K562 (cell line): ENCODE measurements at regions not wholly inside any gene's neighbourhood (a gene's known extent, or its start where the extent isn't known, plus 50 kb on each side); places are given as distances from the start of the nearest gene placed in this dataset.
A peak's percentile ranks its signal among the peaks of the same experiment; 100 is the strongest.

Source experiments
- ATAC-seq: fragments of 200-7000 bp; cut with Tn5 transposase; 3 replicates; pipeline ENCODE4 v1.9.1; 2020; ENCODE audit warnings: moderate library complexity
- BruUV-seq: library from RNA; stranded (reverse); fragments of 400-500 nt; replicated peaks from 2 replicates; lab custom pipeline; 2021; lab: Mats Ljungman, UMichigan
- CTCF ChIA-PET: fragments of 300-600 bp; formaldehyde crosslinking; extraction: SDS; loops from one replicate; lab custom pipeline; 2021; ENCODE audit warnings: low intra/inter-chr PET ratio; lab: Yijun Ruan, JAX
- POLR2A ChIA-PET: fragments of 300-600, 350-650 bp; sonication (Branson Sonifier 250); formaldehyde crosslinking; extraction: SDS; loops from one replicate; lab custom pipeline; 2021; ENCODE audit warnings: antibody characterized with exemption, inconsistent platforms; lab: Yijun Ruan, JAX
- DNase-seq, 4 experiments: peaks; one replicate each; pipeline versions ENCODE4 v3.0.0 to v3.0.0-alpha.2; 2011 to 2018; ENCODE audit warnings: low spot score in 3 of 4, mixed read lengths in 3 of 4; ENCODE audit errors: extremely low read depth in 1 of 4
- FAIRE-seq: peaks from 2 replicates; lab custom pipeline; 2011; peaks lifted over from hg19 to GRCh38; lab: Jason Lieb, UNC
- H2AFZ ChIP-seq: 2 replicates; pipeline ENCODE4 v1.6.0; 2011; ENCODE audit warnings: low read depth, low read length, control low read depth, inconsistent platforms
- H3K27ac ChIP-seq: fragments of 200-600 bp; 3 replicates; pipeline ENCODE4 v1.8.0; 2011; ENCODE audit warnings: low read depth, mild to moderate bottlenecking, control low read depth, inconsistent platforms, low read length, moderate library complexity, mixed read lengths; ENCODE audit errors: extremely low read depth
- H3K27me3 ChIP-seq, 2 experiments: fragments of 300-600 bp in 1 of 2; 2 replicates in 1 of 2; 3 replicates in 1 of 2; pipeline versions ENCODE4 v1.6.0 to v1.8.0; 2011; ENCODE audit warnings: inconsistent platforms in 2 of 2, low read length in 2 of 2, mild to moderate bottlenecking in 1 of 2, mixed read lengths in 1 of 2, moderate library complexity in 1 of 2; ENCODE audit not compliant: control insufficient read depth in 2 of 2, insufficient read depth in 2 of 2
- H3K36me3 ChIP-seq: fragments of 300-600 bp; 3 replicates; pipeline ENCODE4 v1.8.0; 2011; ENCODE audit warnings: mild to moderate bottlenecking, low read length, inconsistent platforms; ENCODE audit not compliant: control insufficient read depth, insufficient read depth
- H3K4me1 ChIP-seq, 2 experiments: fragments of 200-600 bp in 1 of 2; replicated peaks in 1 of 2; 2 replicates in 1 of 2; 3 replicates in 1 of 2; pipeline versions ENCODE4 v1.5.1 to v1.8.0; 2011; ENCODE audit warnings: inconsistent platforms in 2 of 2, low read length in 2 of 2, mild to moderate bottlenecking in 1 of 2, mixed read lengths in 1 of 2, moderate library complexity in 1 of 2; ENCODE audit not compliant: control insufficient read depth in 2 of 2, insufficient read depth in 2 of 2
- H3K4me2 ChIP-seq: 2 replicates; pipeline ENCODE4 v1.6.1; 2011; ENCODE audit warnings: low read length, control low read depth, inconsistent platforms, mixed read lengths; ENCODE audit not compliant: insufficient read depth
- H3K4me3 ChIP-seq: fragments of 200-600 bp; sonication (generic), shearing (Covaris generic); 2 replicates; pipeline ENCODE4 v1.5.1; 2016; ENCODE audit warnings: control low read depth, inconsistent platforms
- H3K79me2 ChIP-seq: fragments of 200-600 bp; 3 replicates; pipeline ENCODE4 v1.8.0; 2011; ENCODE audit warnings: low read length, inconsistent platforms; ENCODE audit not compliant: control insufficient read depth, insufficient read depth
- H3K9ac ChIP-seq, 2 experiments: 2 replicates each; pipeline versions ENCODE4 v1.6.0 to v1.6.1; 2011; ENCODE audit warnings: low read depth in 2 of 2, low read length in 2 of 2, control low read depth in 1 of 2, inconsistent platforms in 1 of 2, mild to moderate bottlenecking in 1 of 2, mixed read lengths in 1 of 2; ENCODE audit not compliant: insufficient read depth in 1 of 2
- H3K9me1 ChIP-seq: one replicate; pipeline ENCODE4 v1.6.0; 2011; ENCODE audit warnings: inconsistent platforms, mild to moderate bottlenecking, low read length, moderate library complexity; ENCODE audit not compliant: control insufficient read depth, insufficient read depth
- H3K9me3 ChIP-seq: replicated peaks from 2 replicates; pipeline ENCODE4 v1.5.1; 2011; ENCODE audit warnings: low read depth, low read length, inconsistent platforms; ENCODE audit not compliant: control insufficient read depth, insufficient read depth
- H4K20me1 ChIP-seq: replicated peaks from 2 replicates; pipeline ENCODE4 v1.6.1; 2011; ENCODE audit warnings: low read length, inconsistent platforms, mixed read lengths; ENCODE audit not compliant: control insufficient read depth, insufficient read depth
- ARID4B ChIP-seq: sonication (generic); formaldehyde crosslinking; IDR thresholded peaks from 2 replicates; pipeline ENCODE4 v1.8.0; 2022; ENCODE audit warnings: mild to moderate bottlenecking, missing genetic modification reagents
- C11orf30 ChIP-seq: fragments of 450-650 bp; IDR thresholded peaks from 2 replicates; pipeline ENCODE4 v1.6.1; 2016; ENCODE audit warnings: low read depth, mild to moderate bottlenecking
- EWSR1 ChIP-seq: fragments of 450-650 bp; IDR thresholded peaks from 2 replicates; pipeline ENCODE4 v1.6.1; 2018; ENCODE audit warnings: borderline replicate concordance, mild to moderate bottlenecking, low read depth, moderate library complexity; ENCODE audit not compliant: partially characterized antibody
- HINFP ChIP-seq: fragments of 450-650 bp; conservative IDR thresholded peaks from 2 replicates; pipeline ENCODE4 v1.6.1; 2016; ENCODE audit warnings: missing genetic modification characterization, low read depth, mild to moderate bottlenecking, control low read depth, missing compliant biosample characterization
- ILF3 ChIP-seq: fragments of 450-650 bp; IDR thresholded peaks from 2 replicates; pipeline ENCODE4 v1.6.1; 2018; ENCODE audit warnings: antibody characterized with exemption, mild to moderate bottlenecking, moderate library complexity, borderline replicate concordance
- KDM1A ChIP-seq, 2 experiments: fragments of 450-650 bp; IDR thresholded peaks; 2 replicates each; pipeline ENCODE4 v1.6.1; 2016; ENCODE audit warnings: mild to moderate bottlenecking in 2 of 2
- NFYB ChIP-seq: IDR thresholded peaks from 2 replicates; pipeline ENCODE4 v1.6.1; 2011; ENCODE audit warnings: mild to moderate bottlenecking, moderate library complexity; ENCODE audit not compliant: insufficient read length; ENCODE audit errors: extremely low read depth
- SMARCB1 ChIP-seq: IDR thresholded peaks from 2 replicates; pipeline ENCODE4 v1.6.1; 2011; ENCODE audit warnings: improper control_type of control experiment, low read depth; ENCODE audit not compliant: insufficient read length
- ZNF277 ChIP-seq: fragments of 250-450 bp; sonication (Bioruptor Pico); IDR thresholded peaks from 2 replicates; pipeline ENCODE4 v1.8.0; 2022; ENCODE audit warnings: inconsistent platforms, mild to moderate bottlenecking, moderate library complexity, borderline replicate concordance
- ZNF518B ChIP-seq: fragments of 250-450 bp; sonication (Bioruptor Pico); IDR thresholded peaks from 2 replicates; pipeline ENCODE4 v1.5.0; 2021; ENCODE audit warnings: mild to moderate bottlenecking, moderate library complexity
- ZNF778 ChIP-seq: fragments of 450-650 bp; formaldehyde crosslinking; IDR thresholded peaks from 2 replicates; pipeline ENCODE4 v1.4.0; 2020; ENCODE audit warnings: mild to moderate bottlenecking, moderate library complexity
- ZSCAN32 ChIP-seq: fragments of 450-650 bp; formaldehyde crosslinking; IDR thresholded peaks from 2 replicates; pipeline ENCODE4 v1.4.0; 2020; ENCODE audit warnings: mild to moderate bottlenecking, moderate library complexity
- WGBS: fragments of 100-300 bp; shearing (Covaris generic); methylation state at CpG from one replicate; pipeline ENCODE4 v1.1.6; 2016; ENCODE audit warnings: low coverage, mixed read lengths; ENCODE audit not compliant: insufficient coverage; ENCODE audit errors: missing lambda C conversion rate; 5-methylcytosine and 5-hydroxymethylcytosine counted together
- in situ Hi-C: fragments of 300-500 bp; cut with MboI; formaldehyde crosslinking; loops from 4 replicates; pipeline ENCODE4 v1.15.0; 2018; ENCODE audit warnings: inconsistent platforms, mixed read lengths
- intact Hi-C: fragments of 100-400 bp; cut with micrococcal nuclease; formaldehyde crosslinking; loops from 2 replicates; pipeline ENCODE4 v1.14.2; 2022

- Histone ChIP-seq H2AFZ (no peak overlapping the region), H3K4me2 (no peak overlapping the region), H3K4me1 (peaks cover 0 to 3% of the 10 kb centered on the region in 2 experiments; a peak in 2 of 5 replicates), H3K27ac (no peak overlapping the region), H3K9me3 (no peaks in the 10 kb centered on the region), H3K9ac (no peak overlapping the region), H3K4me3 (no peak overlapping the region), H3K9me1 (no peaks in the 10 kb centered on the region), H4K20me1 (no peaks in the 10 kb centered on the region), H3K79me2 (no peaks in the 10 kb centered on the region), H3K36me3 (no peaks in the 10 kb centered on the region), H3K27me3 (no peaks in the 10 kb centered on the region)
- no TSS peak for BruUV-seq
- intact Hi-C loops (no loop called here), in situ Hi-C loops (no loop called here)
- POLR2A ChIA-PET, result interaction anchor here (0.5 to 1.5 kb wide), 2 partner anchors 9 to 11 kb away, joined by 3 to 7 read pairs; no protein-coding TSS in a partner anchor
- DNase-seq (no peak), ATAC-seq (no peak), FAIRE-seq (no peak)
- WGBS, result 14% methylated on average over 3 of the region's 3 CpGs
- CTCF ChIA-PET, result no interaction called here
- TF ChIP-seq EWSR1, result no peak
- TF ChIP-seq C11orf30, result no peak
- TF ChIP-seq HINFP (tag), result no peak
- 0 out of 4 replicates have a peak, but pooled peaks of 1 of the 2 experiments have one; percentile 10 for TF ChIP-seq KDM1A (IDR thresholded peaks at IDR 0.05)
- no peak for TF ChIP-seq ZSCAN32 (CRISPR knock-in tag)
- no peak for TF ChIP-seq ZNF778 (CRISPR knock-in tag)
- no peak for TF ChIP-seq SMARCB1
- no peak for TF ChIP-seq ZNF277 (CRISPR knock-in tag)
- no peak for TF ChIP-seq NFYB
- TF ChIP-seq ILF3, result no peak
- no peak for TF ChIP-seq ARID4B (CRISPR knock-in tag)
- TF ChIP-seq ZNF518B, result no peak
Observed at GRCh38 chr1:116455509-116455908, 82.5 kb downstream of the ATP1A1 start.
